GM12864 (cell line): ENCODE measurements at regions not wholly inside any gene's neighbourhood (a gene's known extent, or its start where the extent isn't known, plus 50 kb on each side); places are given as distances from the start of the nearest gene placed in this dataset.

Experiments
- DNase-seq: peaks from one replicate; pipeline ENCODE4 v3.0.0-alpha.2; 2011; ENCODE audit warnings: low read depth
- H3K4me3 ChIP-seq: 2 replicates; pipeline ENCODE4 v1.5.1; 2011; ENCODE audit warnings: mild to moderate bottlenecking, low read depth, low read length, control low read depth
- CTCF ChIP-seq: IDR thresholded peaks from 2 replicates; pipeline ENCODE4 v1.5.1; 2011; ENCODE audit warnings: low read depth, mild to moderate bottlenecking, moderate library complexity, low read length, control low read depth, inconsistent platforms; ENCODE audit errors: missing control alignments

DNA sequence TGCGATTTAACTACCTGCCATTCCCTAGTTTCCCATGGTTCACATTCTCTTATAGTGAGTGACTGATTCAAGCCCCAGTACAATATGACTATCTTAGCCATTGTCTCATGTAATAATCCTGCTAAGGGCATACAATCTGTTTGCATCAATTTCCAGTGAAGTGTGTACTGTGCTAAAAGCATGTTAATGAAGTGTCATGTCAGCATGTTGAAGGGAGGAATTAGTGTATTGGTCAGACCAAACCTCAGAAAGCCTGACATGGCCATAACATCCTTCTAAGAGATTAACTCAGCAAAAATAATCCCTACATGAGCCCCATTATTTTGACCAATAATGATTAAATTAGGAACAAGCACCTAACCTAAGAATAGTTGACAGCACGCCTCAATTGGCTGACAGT, 442.4 kb downstream of the ENC1 start:
- no peak overlapping the region for H3K4me3 ChIP-seq
- TF ChIP-seq CTCF, result no peak
- no peak for DNase-seq

DNA sequence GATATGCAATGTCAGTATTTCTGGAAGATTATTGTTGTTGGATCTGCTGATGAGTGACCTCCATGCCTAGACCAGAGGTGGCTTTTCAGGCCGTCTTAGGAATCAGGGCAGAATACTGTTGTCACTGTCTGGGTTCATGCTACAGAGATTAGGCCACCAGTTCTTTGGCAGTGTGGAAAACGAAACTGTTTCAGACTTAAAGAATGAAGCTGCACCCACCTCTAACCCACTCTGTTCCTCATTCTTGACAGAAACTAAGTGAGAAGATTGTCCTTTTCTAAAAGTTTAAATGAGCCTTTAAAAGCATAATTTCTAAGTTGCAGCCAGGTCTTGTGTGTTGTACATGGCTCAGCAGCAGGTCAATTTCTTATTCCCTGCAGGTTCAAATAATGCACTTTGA, 444.3 kb downstream of the ENC1 start:
- DNase-seq, result peak; percentile 43
- TF ChIP-seq CTCF, result no peak
- H3K4me3 ChIP-seq, result no peak overlapping the region

DNA sequence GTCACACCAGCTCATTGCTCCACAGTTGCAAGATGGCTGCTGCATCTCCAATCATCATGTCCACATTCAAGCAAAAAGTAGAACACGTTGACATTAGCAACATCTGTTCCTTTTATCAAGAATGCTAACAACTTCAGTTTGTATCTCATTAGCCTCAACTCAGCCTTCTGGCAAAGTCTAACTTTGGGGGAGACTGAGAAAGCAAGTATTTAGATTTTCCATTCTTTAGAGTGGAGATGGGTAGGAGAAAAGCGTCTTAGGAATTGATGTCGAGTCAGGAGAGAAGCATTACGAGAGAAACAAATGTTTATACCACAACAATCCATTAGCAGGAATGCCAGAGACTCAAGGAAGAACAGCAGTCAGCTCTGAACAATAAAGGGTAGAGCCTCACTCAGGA, 446.3 kb downstream of the ENC1 start:
- no peak for TF ChIP-seq CTCF
- no peak overlapping the region for H3K4me3 ChIP-seq
- DNase-seq, result no peak

- no peak for DNase-seq
- TF ChIP-seq CTCF, result no peak
- no peak overlapping the region for H3K4me3 ChIP-seq
These were observed 447.8 kb downstream of the ENC1 start for GRCh38 chr5:74192606-74193299.

DNA sequence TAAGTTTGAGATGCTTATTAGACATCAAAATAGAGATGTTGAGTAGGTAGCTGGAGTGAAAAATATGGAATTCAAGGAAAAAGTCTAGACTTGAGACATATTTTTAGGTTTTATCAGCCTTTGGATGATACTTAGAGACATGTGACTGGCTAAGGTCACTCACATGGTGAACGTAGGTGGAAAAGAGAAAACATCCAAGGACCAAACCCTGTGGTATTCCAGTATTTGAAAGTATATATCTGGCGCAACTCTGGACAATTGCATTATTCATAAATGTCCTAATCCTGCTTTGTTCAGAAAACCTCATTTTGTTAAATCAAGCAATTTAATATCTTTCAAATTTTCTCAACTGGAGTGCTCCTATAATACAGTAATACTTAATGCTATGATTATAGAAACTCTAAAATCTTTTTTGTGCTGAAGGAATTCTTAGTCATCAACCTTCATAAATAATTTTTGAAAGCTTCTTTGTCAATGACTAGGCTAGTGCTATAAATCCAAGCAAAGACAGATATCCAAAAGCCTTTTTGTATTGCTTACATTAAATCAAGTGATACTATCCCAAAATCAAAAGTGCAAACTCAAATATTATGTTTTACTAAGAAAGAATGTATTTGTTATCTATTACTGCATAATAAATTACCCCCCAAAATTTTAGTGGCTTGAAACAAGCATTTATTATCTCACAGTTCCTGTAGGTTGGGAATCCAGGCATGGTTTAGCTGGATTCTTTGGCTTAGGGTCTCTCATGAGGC, 452.0 kb downstream of the ENC1 start:
- no peak for DNase-seq
- H3K4me3 ChIP-seq, result no peak overlapping the region
- TF ChIP-seq CTCF, result no peak

DNA sequence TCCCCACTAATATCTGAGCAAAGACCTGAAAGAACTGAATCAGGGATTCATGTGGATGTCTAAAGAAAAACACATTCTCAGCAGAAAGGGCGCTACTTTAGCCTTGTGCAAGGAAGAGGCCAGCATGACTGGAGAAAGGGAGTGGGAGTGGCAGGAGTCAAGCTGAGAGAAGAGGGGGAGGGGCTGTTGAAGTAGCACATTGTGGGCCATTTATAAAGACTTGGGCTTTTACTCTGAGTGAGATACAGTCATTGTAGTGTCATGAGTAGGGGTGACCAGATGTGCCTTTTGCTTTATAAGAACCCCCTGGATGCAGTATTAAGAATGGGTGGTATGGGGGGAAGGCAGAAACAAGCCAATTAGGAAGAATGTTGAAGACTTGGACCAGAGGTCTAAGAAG, 452.8 kb downstream of the ENC1 start:
- H3K4me3 ChIP-seq, result no peak overlapping the region
- no peak for TF ChIP-seq CTCF
- DNase-seq, result no peak
